ENCODE measurements at regions not wholly inside any gene's neighbourhood (a gene's known extent, or its start where the extent isn't known, plus 50 kb on each side); places are given as distances from the start of the nearest gene placed in this dataset.
A peak's percentile ranks its signal among the peaks of the same experiment; 100 is the strongest.

GRCh38 chr7:42407833-42408232, 170.8 kb upstream of the GLI3 start:
- H4K20me1 ChIP-seq: no peaks in the 10 kb centered on the region
- no peak for TF ChIP-seq Cebpa-rat (IDR thresholded peaks at IDR 0.05)
- H3K27me3 ChIP-seq: no peaks in the 10 kb centered on the region
- no peaks in the 10 kb centered on the region for H3K36me3 ChIP-seq
- no peak overlapping the region for H3K9ac ChIP-seq
- peaks cover 9% of the 10 kb centered on the region for H3K4me1 ChIP-seq
- H3K4me2 ChIP-seq: peak overlapping the region; percentile 24; the same call in 1 of the 2 replicates
- no peaks in the 10 kb centered on the region for H3K9me3 ChIP-seq
- H3K4me3 ChIP-seq: no peak overlapping the region
- no peak overlapping the region for H3K27ac ChIP-seq

- Histone ChIP-seq H3K9ac (no peak overlapping the region), H3K27me3 (no peaks in the 10 kb centered on the region)
- no peak for TF ChIP-seq Cebpa-rat (IDR thresholded peaks at IDR 0.05)
Measured at GRCh38 chr7:42407021-42407710, 170.2 kb upstream of the GLI3 start.

GRCh38 chr7:42406358-42406757, 169.3 kb upstream of the GLI3 start:
- Histone ChIP-seq H3K4me2 (no peak overlapping the region), H3K36me3 (no peaks in the 10 kb centered on the region), H3K4me3 (no peak overlapping the region), H3K9me3 (no peaks in the 10 kb centered on the region), H3K4me1 (peaks cover 9% of the 10 kb centered on the region), H3K27ac (no peak overlapping the region), H4K20me1 (no peaks in the 10 kb centered on the region), H3K9ac (no peak overlapping the region), H3K27me3 (no peaks in the 10 kb centered on the region)
- no peak for TF ChIP-seq Cebpa-rat (IDR thresholded peaks at IDR 0.05)

More at GRCh38 chr7:42407021-42407710, 170.2 kb upstream of the GLI3 start:
- peaks cover 9% of the 10 kb centered on the region for H3K4me1 ChIP-seq
- no peaks in the 10 kb centered on the region for H3K9me3 ChIP-seq
- H3K36me3 ChIP-seq: no peaks in the 10 kb centered on the region
- no peaks in the 10 kb centered on the region for H4K20me1 ChIP-seq
- 0 out of 2 replicates have a peak overlapping the region, but pooled peaks have one; percentile 24 for H3K4me2 ChIP-seq
- H3K4me3 ChIP-seq: no peak overlapping the region
- H3K27ac ChIP-seq: no peak overlapping the region

GRCh38 chr7:42405782-42406181, 168.8 kb upstream of the GLI3 start:
- H3K27ac ChIP-seq: no peak overlapping the region
- no peaks in the 10 kb centered on the region for H3K9me3 ChIP-seq
- H4K20me1 ChIP-seq: no peaks in the 10 kb centered on the region
- no peak for TF ChIP-seq Cebpa-rat (IDR thresholded peaks at IDR 0.05)
- no peak overlapping the region for H3K4me3 ChIP-seq
- H3K4me2 ChIP-seq: no peak overlapping the region
- no peaks in the 10 kb centered on the region for H3K27me3 ChIP-seq
- peaks cover 9% of the 10 kb centered on the region for H3K4me1 ChIP-seq
- H3K9ac ChIP-seq: no peak overlapping the region
- H3K36me3 ChIP-seq: no peaks in the 10 kb centered on the region

GRCh38 chr7:42403831-42404230, 166.8 kb upstream of the GLI3 start:
- H3K9ac ChIP-seq: no peak overlapping the region
- no peaks in the 10 kb centered on the region for H3K36me3 ChIP-seq
- no peaks in the 10 kb centered on the region for H4K20me1 ChIP-seq
- no peak for TF ChIP-seq Cebpa-rat (IDR thresholded peaks at IDR 0.05)
- no peak overlapping the region for H3K27ac ChIP-seq
- H3K4me3 ChIP-seq: no peak overlapping the region
- no peak overlapping the region for H3K4me2 ChIP-seq
- no peaks in the 10 kb centered on the region for H3K27me3 ChIP-seq
- H3K4me1 ChIP-seq: peaks cover 9% of the 10 kb centered on the region
- H3K9me3 ChIP-seq: no peaks in the 10 kb centered on the region

- no peak overlapping the region for H3K4me3 ChIP-seq
- H3K4me1 ChIP-seq: no peaks in the 10 kb centered on the region
- H3K9me3 ChIP-seq: no peaks in the 10 kb centered on the region
- no peaks in the 10 kb centered on the region for H3K27me3 ChIP-seq
- H3K36me3 ChIP-seq: no peaks in the 10 kb centered on the region
- no peak overlapping the region for H3K27ac ChIP-seq
- TF ChIP-seq Cebpa-rat (IDR thresholded peaks at IDR 0.05): no peak
- H3K4me2 ChIP-seq: no peak overlapping the region
- H3K9ac ChIP-seq: no peak overlapping the region
- H4K20me1 ChIP-seq: no peaks in the 10 kb centered on the region
Measured at GRCh38 chr7:42400961-42401360, 164.0 kb upstream of the GLI3 start.

GRCh38 chr7:42400211-42400772, 163.3 kb upstream of the GLI3 start:
- no peak overlapping the region for H3K4me2 ChIP-seq
- no peak for TF ChIP-seq Cebpa-rat (IDR thresholded peaks at IDR 0.05)
- no peak overlapping the region for H3K27ac ChIP-seq
- no peaks in the 10 kb centered on the region for H3K36me3 ChIP-seq
- H3K27me3 ChIP-seq: no peaks in the 10 kb centered on the region
- H3K4me3 ChIP-seq: no peak overlapping the region
- H3K9me3 ChIP-seq: no peaks in the 10 kb centered on the region
- H3K9ac ChIP-seq: no peak overlapping the region
- no peaks in the 10 kb centered on the region for H4K20me1 ChIP-seq
- H3K4me1 ChIP-seq: no peaks in the 10 kb centered on the region

- Histone ChIP-seq H3K4me1 (peaks cover 13% of the 10 kb centered on the region), H3K27me3 (no peaks in the 10 kb centered on the region), H3K27ac (no peak overlapping the region), H3K36me3 (no peaks in the 10 kb centered on the region), H3K9ac (no peak overlapping the region), H3K9me3 (no peaks in the 10 kb centered on the region), H3K4me2 (no peak overlapping the region), H3K4me3 (no peak overlapping the region), H4K20me1 (no peaks in the 10 kb centered on the region)
- TF ChIP-seq Cebpa-rat (IDR thresholded peaks at IDR 0.05): no peak
Measured at GRCh38 chr7:42395607-42396006, 158.6 kb upstream of the GLI3 start.

GRCh38 chr7:42392826-42393225, 155.8 kb upstream of the GLI3 start:
- H3K36me3 ChIP-seq: no peaks in the 10 kb centered on the region
- H3K9ac ChIP-seq: no peak overlapping the region
- no peak overlapping the region for H3K27ac ChIP-seq
- no peaks in the 10 kb centered on the region for H3K27me3 ChIP-seq
- no peaks in the 10 kb centered on the region for H4K20me1 ChIP-seq
- no peak overlapping the region for H3K4me2 ChIP-seq
- TF ChIP-seq Cebpa-rat (IDR thresholded peaks at IDR 0.05): no peak
- H3K9me3 ChIP-seq: no peaks in the 10 kb centered on the region
- H3K4me1 ChIP-seq: peaks cover 13% of the 10 kb centered on the region
- no peak overlapping the region for H3K4me3 ChIP-seq

GRCh38 chr7:42389697-42390096, 152.7 kb upstream of the GLI3 start:
- H4K20me1 ChIP-seq: no peaks in the 10 kb centered on the region
- no peaks in the 10 kb centered on the region for H3K27me3 ChIP-seq
- no peak overlapping the region for H3K9ac ChIP-seq
- no peak overlapping the region for H3K4me3 ChIP-seq
- no peaks in the 10 kb centered on the region for H3K36me3 ChIP-seq
- TF ChIP-seq Cebpa-rat (IDR thresholded peaks at IDR 0.05): no peak
- H3K9me3 ChIP-seq: no peaks in the 10 kb centered on the region
- no peak overlapping the region for H3K27ac ChIP-seq
- no peak overlapping the region for H3K4me2 ChIP-seq
- H3K4me1 ChIP-seq: peaks cover 13% of the 10 kb centered on the region
